ENCODE measurements at regions not wholly inside any gene's neighbourhood (a gene's known extent, or its start where the extent isn't known, plus 50 kb on each side); places are given as distances from the start of the nearest gene placed in this dataset.
A peak's percentile ranks its signal among the peaks of the same experiment; 100 is the strongest.

- DNase-seq, result no peak
Observed at GRCh38 chr9:95610006-95610785, 93.4 kb upstream of the PTCH1 start.

DNA sequence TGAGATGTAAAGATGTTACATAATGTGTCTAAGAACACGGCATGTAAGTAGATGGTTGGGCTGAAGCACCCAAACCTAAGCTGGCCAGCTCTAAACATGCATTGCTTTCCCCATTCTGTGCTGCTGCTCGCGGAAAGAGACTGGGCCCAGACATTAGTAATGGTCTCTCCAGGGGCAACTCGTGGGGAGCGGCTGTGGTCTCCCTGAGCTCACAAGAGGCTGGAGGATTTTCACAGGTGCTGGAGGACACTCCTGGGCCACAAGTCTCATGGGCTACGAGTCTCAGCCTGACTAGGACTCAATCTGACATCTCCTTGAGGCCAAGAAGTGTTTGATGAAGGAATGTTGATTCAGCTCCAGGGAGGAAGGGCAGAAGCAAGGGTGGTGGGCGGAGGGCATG is 92.7 kb upstream of the PTCH1 start:
- DNase-seq, result no peak

GRCh38 chr9:95608341-95608740 is 91.6 kb upstream of the PTCH1 start:
- no peak for DNase-seq

DNA sequence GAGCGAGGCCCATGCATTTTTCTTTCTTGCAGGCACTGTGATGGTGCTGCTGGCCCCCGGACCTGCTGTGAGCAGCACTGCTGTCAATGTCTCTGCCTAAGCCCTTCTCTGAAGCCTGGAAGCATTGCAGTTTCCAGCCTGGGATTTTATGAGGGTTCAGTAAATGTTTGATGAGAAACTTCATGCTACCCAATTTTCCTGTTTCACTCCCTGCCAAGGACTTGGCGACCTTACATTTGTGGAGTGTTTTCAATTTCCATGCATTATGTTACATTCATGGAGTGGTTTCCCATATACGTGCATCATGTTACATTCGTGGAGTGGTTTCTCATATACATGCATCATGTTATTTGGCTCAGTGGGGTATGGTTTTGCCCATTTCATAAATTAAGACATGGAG is 90.7 kb upstream of the PTCH1 start:
- no peak for DNase-seq

DNA sequence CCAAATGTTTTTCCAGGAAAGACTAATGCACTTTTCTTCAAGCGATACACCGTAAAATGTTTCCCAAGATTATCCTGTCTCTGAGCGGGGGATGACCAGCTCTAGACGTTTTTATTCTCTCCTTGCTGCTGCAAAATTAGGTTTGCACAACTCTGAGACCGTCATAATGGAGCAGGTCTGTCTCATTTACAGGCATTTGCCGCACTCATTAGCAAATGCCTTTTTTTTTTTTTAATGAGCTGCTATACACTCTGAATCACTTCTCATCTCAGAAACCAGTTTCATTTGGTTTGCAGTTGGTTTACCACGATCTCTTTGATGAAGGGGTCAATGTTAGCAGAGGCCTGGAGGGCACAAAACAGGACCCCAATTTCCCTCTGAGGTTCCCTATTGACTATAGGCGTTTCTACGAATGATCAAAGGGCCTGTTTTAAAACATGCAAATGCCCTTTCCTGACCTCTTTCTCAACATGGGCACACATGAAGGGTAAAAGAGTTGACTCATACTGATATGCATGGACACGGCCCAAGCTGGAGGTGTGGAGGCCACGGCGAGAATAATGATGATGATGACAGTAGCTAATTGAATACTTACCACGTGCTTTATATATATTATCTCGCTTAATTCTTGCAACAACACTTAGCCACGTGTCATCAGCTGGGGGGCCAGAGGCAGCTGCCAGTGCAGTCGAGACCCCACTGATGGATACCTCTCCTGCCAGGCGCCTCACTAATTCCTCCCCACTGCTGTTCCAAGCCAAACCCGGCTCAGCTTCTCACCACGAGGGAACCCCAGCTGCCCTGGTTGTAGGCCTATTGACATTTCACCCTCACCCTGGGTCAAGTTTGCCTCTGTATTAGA is 89.9 kb upstream of the PTCH1 start:
- DNase-seq, result no peak

- no peak for DNase-seq
Observed at GRCh38 chr9:95605816-95606488, 89.2 kb upstream of the PTCH1 start.

DNA sequence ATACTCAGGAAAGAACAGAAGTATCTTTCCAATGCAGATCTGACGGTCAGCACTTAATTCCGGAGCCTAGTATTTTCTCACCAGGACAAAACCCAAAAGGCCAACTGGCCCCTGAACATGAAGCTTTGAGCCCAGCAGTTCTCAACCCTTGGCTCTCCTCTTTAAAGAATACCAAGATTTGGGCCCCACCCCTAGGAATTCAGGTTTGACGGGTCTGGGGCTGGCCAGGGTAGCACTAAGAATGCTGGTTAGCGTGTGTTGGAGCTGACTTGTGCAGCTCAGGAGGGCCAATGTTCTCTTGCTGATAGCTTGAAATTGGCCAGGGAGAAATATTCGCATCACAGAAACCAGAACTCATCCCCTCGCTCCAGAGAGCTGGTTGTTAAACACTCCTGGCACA is 88.3 kb upstream of the PTCH1 start:
- no peak for DNase-seq

DNA sequence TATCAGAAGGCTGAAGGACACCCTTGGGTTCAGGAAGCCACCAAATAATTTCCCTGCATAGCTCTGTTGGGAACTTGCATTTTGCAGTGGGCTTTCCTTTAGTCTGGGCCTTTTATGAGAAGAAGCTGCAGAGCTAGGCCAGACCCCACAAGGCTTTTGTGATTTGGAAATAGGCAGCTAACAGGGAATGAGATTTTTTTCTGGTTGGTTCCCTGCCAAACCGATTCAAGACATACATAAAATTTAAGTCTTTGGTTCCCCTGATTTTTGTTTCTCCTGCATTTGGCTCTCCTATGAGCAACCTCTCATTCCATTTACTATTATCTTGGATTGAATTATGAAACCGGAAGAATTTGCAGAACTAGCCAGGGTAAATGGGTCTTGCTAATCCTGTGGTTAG is 81.5 kb upstream of the PTCH1 start:
- DNase-seq, result no peak

DNA sequence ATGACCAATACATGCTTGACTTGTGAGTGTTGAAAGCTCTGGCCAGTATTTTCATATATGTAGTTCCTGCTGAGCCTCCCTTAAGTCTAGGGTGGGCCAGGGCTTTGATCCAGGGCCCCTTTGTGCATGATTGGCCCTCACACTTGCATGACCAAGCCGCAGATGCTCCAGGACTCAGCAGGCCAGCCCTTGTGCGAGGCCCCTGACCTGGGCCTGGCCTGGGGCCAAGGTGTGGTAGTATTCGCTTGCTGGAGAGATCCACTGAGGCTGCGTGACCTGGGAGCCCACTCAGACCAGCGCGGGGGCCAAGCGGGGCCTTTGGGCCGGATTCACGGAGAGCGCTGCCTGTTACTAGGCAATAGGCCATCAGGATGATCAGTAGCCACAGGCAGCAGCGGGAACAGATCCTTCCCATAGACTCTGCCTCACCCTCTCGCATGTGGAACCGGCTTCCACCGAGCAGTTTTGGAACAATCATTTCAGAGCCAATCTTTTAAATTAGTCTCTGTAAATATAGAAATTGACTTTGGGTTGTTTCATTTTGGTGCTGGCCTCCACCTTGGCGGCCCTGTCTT is 79.0 kb upstream of the PTCH1 start:
- no peak for DNase-seq

DNA sequence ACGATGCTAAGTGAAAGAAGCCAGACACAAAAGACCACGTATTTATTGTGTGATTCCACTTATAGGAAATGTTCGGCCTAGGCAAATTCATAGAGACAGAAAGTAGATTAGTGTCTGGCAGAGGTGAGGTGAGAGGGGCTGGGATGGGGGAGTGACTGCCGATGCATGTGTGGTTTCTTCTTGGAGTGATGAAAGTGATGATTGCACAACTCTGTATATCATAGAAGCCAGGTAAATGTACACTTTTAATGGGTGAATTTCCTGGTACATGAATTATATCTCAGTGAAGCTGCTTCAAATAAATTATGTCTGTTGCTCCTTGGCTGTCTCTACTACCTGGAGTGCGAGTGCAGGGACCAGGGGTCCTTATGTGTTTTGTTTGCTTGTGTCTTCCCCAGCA is 76.2 kb upstream of the PTCH1 start:
- DNase-seq, result no peak

DNA sequence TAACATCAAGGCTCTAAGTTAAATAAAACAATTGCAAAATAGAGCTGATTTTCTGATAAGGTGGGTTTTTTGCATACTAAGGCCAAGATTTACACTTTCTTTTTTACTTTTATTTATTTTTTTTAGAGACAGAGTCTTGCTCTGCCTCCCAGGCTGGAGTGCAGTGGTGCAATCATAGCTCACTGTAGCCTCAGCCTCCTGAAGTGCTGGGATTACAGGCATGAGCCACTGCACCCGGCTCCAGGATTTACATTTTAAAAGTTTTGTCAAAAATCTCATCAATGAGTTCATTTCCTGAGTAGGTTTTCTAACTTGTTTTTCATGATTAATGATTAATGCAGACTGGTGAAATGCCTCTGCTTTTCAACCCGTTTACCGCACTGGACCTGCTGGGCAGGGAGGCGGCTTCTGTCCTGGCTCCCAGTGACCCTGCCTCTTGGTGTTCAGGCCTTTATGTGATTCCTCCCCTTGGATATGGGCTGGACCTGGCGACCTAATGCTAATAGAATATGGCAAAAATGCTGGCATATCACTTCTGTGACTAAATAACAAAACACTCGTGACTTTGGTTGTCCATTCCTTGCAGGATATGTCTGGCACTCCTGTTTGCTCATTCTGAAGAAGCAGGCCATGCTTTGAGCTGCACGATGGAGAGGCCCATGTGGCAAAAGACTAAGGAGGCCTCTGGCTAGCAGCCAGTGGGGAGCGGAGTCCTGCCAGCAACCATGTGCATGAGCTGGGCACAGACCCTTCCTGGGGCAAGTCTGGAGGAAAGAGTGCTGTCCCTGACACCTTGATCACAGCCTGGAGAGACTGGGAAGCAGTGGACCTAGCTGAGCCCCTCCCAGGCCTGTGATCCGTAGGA is 72.2 kb upstream of the PTCH1 start:
- no peak for DNase-seq

DNA sequence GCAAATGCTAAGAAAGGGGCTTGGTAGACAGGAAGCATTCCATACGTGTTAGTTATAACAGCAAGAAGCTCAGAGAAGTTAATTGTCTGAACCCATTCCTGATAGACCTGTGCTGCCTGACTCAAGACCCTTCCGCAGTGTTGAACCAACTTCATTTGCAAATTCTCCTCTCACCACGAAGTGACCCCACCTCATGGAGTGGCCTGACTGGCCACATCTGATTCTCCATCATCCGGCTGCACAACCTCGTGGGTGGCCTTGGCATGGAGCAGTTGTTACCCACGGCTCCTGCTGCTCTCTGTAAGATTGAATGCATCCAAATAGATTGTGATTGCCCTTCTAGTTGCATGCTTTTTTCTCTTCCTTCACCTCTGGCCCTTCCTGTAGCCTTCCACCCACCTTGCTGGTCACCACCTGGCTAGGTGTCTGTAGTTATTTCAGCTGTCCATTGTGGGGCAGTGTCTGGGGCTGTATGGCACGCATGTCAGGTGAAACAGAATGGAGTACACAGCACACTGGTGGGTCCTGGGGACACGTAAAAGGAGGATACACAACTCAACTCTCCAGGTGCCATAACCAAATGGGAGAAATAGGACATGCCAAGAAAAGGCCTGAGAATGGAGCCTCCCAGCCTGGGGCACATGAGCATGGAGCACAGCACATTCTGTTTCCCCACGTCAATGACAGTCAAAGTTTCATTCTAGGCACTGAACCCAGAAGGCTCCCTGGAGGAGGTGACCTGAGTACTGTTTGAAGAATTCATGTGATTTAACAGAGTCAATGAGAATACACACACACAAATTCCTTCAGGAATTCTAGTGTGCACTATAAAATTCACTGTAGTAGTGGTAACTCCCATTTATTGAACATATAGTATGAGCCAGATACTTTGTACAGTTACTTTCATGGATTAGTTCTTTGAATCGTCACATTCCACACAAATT is 70.5 kb upstream of the PTCH1 start:
- DNase-seq, result no peak

- no peak for DNase-seq
Observed at GRCh38 chr9:95586326-95586725, 69.6 kb upstream of the PTCH1 start.

- DNase-seq, result no peak
Observed at GRCh38 chr9:95585824-95586223, 69.1 kb upstream of the PTCH1 start.

- no peak for DNase-seq
Observed at GRCh38 chr9:95584176-95584575, 67.4 kb upstream of the PTCH1 start.

DNA sequence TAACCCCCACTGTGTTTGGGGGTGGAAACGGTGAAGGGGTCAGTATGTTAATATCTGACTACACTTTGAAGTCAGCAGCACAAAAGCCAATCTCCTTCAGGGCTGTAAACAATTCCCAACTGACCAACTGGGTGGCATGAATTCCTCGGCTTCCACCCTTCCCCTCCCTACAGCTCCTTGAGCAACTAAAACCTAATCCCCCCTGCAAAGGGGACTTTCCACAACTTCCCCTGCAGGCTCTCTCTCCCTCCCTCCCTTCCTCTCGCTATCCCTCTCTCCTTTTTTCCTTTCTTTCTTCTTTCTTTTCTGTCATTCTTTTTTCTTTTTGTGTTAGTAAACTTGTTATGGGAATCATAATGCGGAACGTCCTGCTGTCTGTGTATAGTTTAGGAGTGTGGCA is 65.1 kb upstream of the PTCH1 start:
- DNase-seq, result no peak

DNA sequence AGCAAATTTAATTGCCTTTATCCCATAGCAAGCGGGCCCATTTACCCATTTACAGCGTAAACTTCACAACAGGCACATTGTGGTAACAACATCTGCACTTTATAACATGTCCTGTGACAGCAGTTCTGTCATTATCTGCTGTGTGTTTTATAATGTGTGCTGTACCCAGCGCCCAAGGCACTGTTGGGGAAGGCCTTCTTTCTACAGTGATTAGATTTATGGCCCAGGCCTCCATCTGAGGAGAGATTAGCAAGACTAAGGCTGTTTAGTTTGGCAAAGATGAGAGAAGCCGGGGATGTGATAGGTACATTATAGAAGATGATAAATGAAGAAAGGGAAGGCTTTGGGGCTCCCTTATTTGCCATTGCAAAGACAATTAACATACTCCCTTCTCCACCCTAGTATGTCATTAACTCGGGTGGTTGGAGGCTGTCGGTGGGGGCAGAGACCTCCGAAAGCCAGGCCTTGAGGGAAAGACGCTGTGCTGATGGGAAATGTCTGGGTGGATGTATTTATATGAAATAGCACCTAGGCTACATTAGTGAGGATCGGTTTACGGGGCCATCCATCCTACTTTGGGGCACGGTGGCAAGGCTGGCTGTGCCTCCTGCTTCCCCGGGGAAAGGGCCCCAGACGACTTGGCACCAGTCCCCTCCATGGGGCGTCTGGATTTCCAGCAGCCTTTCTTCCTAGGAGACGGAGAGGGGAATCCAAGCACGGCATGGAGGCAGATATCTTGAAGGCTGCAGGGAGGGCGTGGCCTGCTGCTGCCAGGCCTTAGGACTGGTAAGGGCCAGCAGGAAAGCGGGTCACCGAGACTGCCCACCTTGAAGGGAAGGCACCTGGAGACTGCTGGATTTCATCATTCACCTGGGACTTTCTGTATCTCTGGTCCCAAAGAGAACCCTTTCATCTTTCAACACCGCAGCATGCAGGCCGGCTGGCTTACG is 64.3 kb upstream of the PTCH1 start:
- no peak for DNase-seq

GRCh38 chr9:95574866-95575553 is 58.2 kb upstream of the PTCH1 start:
- no peak for DNase-seq

GRCh38 chr9:95574176-95574575 is 57.4 kb upstream of the PTCH1 start:
- DNase-seq, result peak; percentile 12

Measured in NCI-H524 treated with DMSO at 0.1 percent for 48 hours (cell line).